ENCODE measurements at regions not wholly inside any gene's neighbourhood (a gene's known extent, or its start where the extent isn't known, plus 50 kb on each side); places are given as distances from the start of the nearest gene placed in this dataset.

DNA sequence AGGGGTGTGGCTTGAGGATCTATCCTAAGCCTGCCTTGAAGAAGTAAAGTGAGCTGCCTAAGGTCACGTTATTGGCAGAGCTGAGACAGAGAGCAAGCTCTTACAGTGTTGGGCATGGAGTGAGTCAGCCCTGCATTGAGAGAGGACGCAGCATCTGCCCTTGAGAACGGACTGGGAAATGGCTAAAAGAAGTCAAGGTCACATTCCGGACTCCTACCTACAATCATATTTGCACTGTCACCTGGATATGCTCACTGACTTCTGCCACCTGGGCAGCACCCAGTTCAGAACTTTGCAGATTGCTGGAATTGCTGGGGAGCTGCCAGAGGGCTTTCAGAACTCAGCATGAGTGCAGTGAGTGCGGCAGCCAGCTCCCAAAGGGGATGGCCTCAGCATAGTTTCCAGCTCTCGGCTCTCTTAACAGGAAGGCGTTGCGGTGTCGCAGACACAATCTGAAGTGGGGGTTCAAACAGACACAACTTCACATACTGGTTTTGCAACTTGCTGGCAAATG lies 199.3 kb upstream of the SGK1 start:
- no peak overlapping the region for H2BK12ac ChIP-seq (ENCODE audit: low read length)
- DNase-seq (ENCODE audit: low spot score), result no peak
- H3K4me3 ChIP-seq (ENCODE audit: low read length in 2 of 2), result no peak overlapping the region
- no peak overlapping the region for H3K14ac ChIP-seq (ENCODE audit: low read length)
- H4K8ac ChIP-seq (ENCODE audit: low read depth, low read length), result no peak overlapping the region
- no peak overlapping the region for H3K4me2 ChIP-seq (ENCODE audit: insufficient read depth, low read length, poor library complexity, severe bottlenecking)
- H3K18ac ChIP-seq (ENCODE audit: low read length), result peak overlapping the region; percentile 27
- H2BK120ac ChIP-seq (ENCODE audit: low read depth, low read length), result no peak overlapping the region
- no peak overlapping the region for H2BK15ac ChIP-seq (ENCODE audit: low read length)
- H3K4ac ChIP-seq (ENCODE audit: low read length), result no peak overlapping the region
- no peak overlapping the region for H3K27ac ChIP-seq (replicated peaks; ENCODE audit: low read length)
- H2AFZ ChIP-seq (ENCODE audit: low read length), result peak overlapping the region; percentile 81
- no peak overlapping the region for H4K91ac ChIP-seq (ENCODE audit: low read depth, low read length, poor library complexity)
- peaks cover 3 to 10% of the 10 kb centered on the region in 2 donors for H3K4me1 ChIP-seq (ENCODE audit: control insufficient read depth in 2 of 2, insufficient read depth in 1 of 2, low read depth in 1 of 2, low read length in 2 of 2)
- H3K79me1 ChIP-seq (ENCODE audit: low read depth, low read length), result no peaks in the 10 kb centered on the region
- no CpG with 5 or more reads among the region's 9 CpGs for WGBS, 2 donors (ENCODE audit: extremely low coverage in 2 of 2, insufficient read length in 2 of 2, insufficient replicate concordance in 1 of 2)
- no peaks in the 10 kb centered on the region for H3K36me3 ChIP-seq (replicated peaks in 1 of 2; ENCODE audit: control insufficient read depth in 2 of 2, insufficient read depth in 2 of 2, low read length in 2 of 2)
- no peaks in the 10 kb centered on the region for H3K27me3 ChIP-seq (ENCODE audit: control insufficient read depth in 3 of 3, insufficient read depth in 3 of 3, low read depth in 1 of 3, low read length in 3 of 3)
- no peak overlapping the region for H2AK5ac ChIP-seq (ENCODE audit: low read depth, low read length)
- no peaks in the 10 kb centered on the region for H3K9me3 ChIP-seq (replicated peaks in 1 of 2; ENCODE audit: control insufficient read depth in 2 of 2, insufficient read depth in 1 of 2, low read depth in 1 of 2, low read length in 2 of 2)
- no peak overlapping the region for H2BK5ac ChIP-seq (ENCODE audit: low read length)
- peak overlapping the region; percentile 9 for H3K23ac ChIP-seq (ENCODE audit: low read depth, low read length, poor library complexity)
- H3K9ac ChIP-seq (ENCODE audit: low read depth, low read length, poor library complexity), result no peak overlapping the region

DNA sequence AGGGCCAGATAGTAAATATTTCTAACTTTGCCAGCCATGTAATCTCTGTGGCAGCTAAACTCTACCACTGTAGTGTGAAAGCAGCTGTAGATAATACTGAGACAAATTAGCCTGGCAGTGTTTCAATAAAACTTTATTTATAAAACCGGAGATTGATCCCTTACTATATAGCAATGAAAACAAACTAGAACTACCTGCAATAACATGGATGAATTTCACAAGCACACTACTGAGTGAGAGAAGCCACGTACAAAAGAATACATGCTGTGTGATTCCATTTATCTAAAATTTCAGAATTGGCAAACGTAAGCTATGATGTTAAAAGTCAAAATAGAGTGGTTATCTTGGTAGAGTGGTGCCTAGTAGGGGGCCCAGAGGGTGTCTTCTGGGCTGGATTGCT lies 198.7 kb upstream of the SGK1 start:
- Histone ChIP-seq H3K4ac (ENCODE audit: low read length) (no peak overlapping the region), H2BK5ac (ENCODE audit: low read length) (no peak overlapping the region), H4K91ac (ENCODE audit: low read depth, low read length, poor library complexity) (no peak overlapping the region), H2BK15ac (ENCODE audit: low read length) (no peak overlapping the region), H3K18ac (ENCODE audit: low read length) (no peak overlapping the region), H3K23ac (ENCODE audit: low read depth, low read length, poor library complexity) (no peak overlapping the region), H2BK120ac (ENCODE audit: low read depth, low read length) (no peak overlapping the region), H3K14ac (ENCODE audit: low read length) (no peak overlapping the region), H3K9ac (ENCODE audit: low read depth, low read length, poor library complexity) (no peak overlapping the region), H3K4me1 (ENCODE audit: control insufficient read depth in 2 of 2, insufficient read depth in 1 of 2, low read depth in 1 of 2, low read length in 2 of 2) (peaks cover 3 to 10% of the 10 kb centered on the region in 2 donors), H3K27me3 (ENCODE audit: control insufficient read depth in 3 of 3, insufficient read depth in 3 of 3, low read depth in 1 of 3, low read length in 3 of 3) (no peaks in the 10 kb centered on the region), H3K4me3 (ENCODE audit: low read length in 2 of 2) (no peak overlapping the region), H3K4me2 (ENCODE audit: insufficient read depth, low read length, poor library complexity, severe bottlenecking) (no peak overlapping the region), H2BK12ac (ENCODE audit: low read length) (no peak overlapping the region), H2AFZ (ENCODE audit: low read length) (no peak overlapping the region), H2AK5ac (ENCODE audit: low read depth, low read length) (no peak overlapping the region), H3K36me3 (replicated peaks in 1 of 2; ENCODE audit: control insufficient read depth in 2 of 2, insufficient read depth in 2 of 2, low read length in 2 of 2) (no peaks in the 10 kb centered on the region), H3K27ac (replicated peaks; ENCODE audit: low read length) (no peak overlapping the region), H4K8ac (ENCODE audit: low read depth, low read length) (no peak overlapping the region), H3K79me1 (ENCODE audit: low read depth, low read length) (no peaks in the 10 kb centered on the region), H3K9me3 (replicated peaks in 1 of 2; ENCODE audit: control insufficient read depth in 2 of 2, insufficient read depth in 1 of 2, low read depth in 1 of 2, low read length in 2 of 2) (no peaks in the 10 kb centered on the region)
- DNase-seq (ENCODE audit: low spot score), result no peak
- no CpG with 5 or more reads among the region's 3 CpGs for WGBS, 2 donors (ENCODE audit: extremely low coverage in 2 of 2, insufficient read length in 2 of 2, insufficient replicate concordance in 1 of 2)

DNA sequence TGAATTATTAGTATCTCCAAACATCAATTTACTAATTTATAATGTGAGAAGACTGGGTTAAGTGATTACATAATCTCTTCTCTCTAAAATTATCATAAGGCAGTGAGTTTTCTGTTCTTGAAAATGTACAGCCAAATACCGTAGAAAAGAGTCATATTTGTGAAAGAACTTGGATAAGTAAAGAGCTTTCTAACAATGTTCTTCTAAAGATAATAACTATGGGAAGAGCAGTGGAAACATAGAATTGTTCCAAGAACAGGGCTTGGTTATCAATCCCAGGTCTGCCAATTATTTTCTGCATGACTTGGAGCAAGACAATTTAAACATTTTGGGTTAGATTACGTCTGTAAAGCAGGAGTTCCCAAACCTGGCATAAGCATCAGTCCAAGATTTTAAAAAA lies 198.1 kb upstream of the SGK1 start:
- no peaks in the 10 kb centered on the region for H3K36me3 ChIP-seq (replicated peaks in 1 of 2; ENCODE audit: control insufficient read depth in 2 of 2, insufficient read depth in 2 of 2, low read length in 2 of 2)
- no peak overlapping the region for H3K27ac ChIP-seq (replicated peaks; ENCODE audit: low read length)
- no peaks in the 10 kb centered on the region for H3K9me3 ChIP-seq (replicated peaks in 1 of 2; ENCODE audit: control insufficient read depth in 2 of 2, insufficient read depth in 1 of 2, low read depth in 1 of 2, low read length in 2 of 2)
- H3K4ac ChIP-seq (ENCODE audit: low read length), result no peak overlapping the region
- H2AFZ ChIP-seq (ENCODE audit: low read length), result no peak overlapping the region
- no peak overlapping the region for H3K9ac ChIP-seq (ENCODE audit: low read depth, low read length, poor library complexity)
- no peak overlapping the region for H3K14ac ChIP-seq (ENCODE audit: low read length)
- no peak overlapping the region for H3K23ac ChIP-seq (ENCODE audit: low read depth, low read length, poor library complexity)
- H2BK15ac ChIP-seq (ENCODE audit: low read length), result no peak overlapping the region
- no peak overlapping the region for H4K8ac ChIP-seq (ENCODE audit: low read depth, low read length)
- H3K4me3 ChIP-seq (ENCODE audit: low read length in 2 of 2), result no peak overlapping the region
- H3K27me3 ChIP-seq (ENCODE audit: control insufficient read depth in 3 of 3, insufficient read depth in 3 of 3, low read depth in 1 of 3, low read length in 3 of 3), result no peaks in the 10 kb centered on the region
- no peak overlapping the region for H2AK5ac ChIP-seq (ENCODE audit: low read depth, low read length)
- no peak overlapping the region for H3K18ac ChIP-seq (ENCODE audit: low read length)
- DNase-seq (ENCODE audit: low spot score), result no peak
- no CpG with 5 or more reads among the region's 2 CpGs for WGBS, 2 donors (ENCODE audit: extremely low coverage in 2 of 2, insufficient read length in 2 of 2, insufficient replicate concordance in 1 of 2)
- H2BK120ac ChIP-seq (ENCODE audit: low read depth, low read length), result no peak overlapping the region
- no peak overlapping the region for H2BK5ac ChIP-seq (ENCODE audit: low read length)
- peaks cover 3 to 10% of the 10 kb centered on the region in 2 donors for H3K4me1 ChIP-seq (ENCODE audit: control insufficient read depth in 2 of 2, insufficient read depth in 1 of 2, low read depth in 1 of 2, low read length in 2 of 2)
- no peaks in the 10 kb centered on the region for H3K79me1 ChIP-seq (ENCODE audit: low read depth, low read length)
- no peak overlapping the region for H3K4me2 ChIP-seq (ENCODE audit: insufficient read depth, low read length, poor library complexity, severe bottlenecking)
- H2BK12ac ChIP-seq (ENCODE audit: low read length), result no peak overlapping the region
- no peak overlapping the region for H4K91ac ChIP-seq (ENCODE audit: low read depth, low read length, poor library complexity)

DNA sequence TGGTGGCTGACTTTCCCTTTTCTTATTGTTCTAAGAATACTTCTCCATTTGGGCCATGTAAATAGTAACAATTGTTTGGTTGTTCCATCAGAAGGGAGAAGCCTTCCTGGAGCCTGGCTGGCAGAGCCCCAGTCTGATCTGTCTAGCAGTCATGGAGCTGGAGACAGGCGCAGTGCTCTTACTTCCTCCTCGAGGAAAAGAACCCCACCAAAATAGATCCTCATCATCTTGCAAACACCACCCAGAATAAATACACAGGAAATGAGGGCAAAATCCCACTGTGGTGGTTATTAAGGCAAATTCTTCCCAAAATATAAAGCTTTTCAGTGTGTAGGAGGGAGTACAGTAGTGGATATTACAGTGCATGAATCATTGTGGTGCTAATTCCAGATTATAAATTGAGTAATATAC lies 195.1 kb upstream of the SGK1 start:
- no peak overlapping the region for H3K4ac ChIP-seq (ENCODE audit: low read length)
- no peak overlapping the region for H3K9ac ChIP-seq (ENCODE audit: low read depth, low read length, poor library complexity)
- H2BK120ac ChIP-seq (ENCODE audit: low read depth, low read length), result no peak overlapping the region
- no peak overlapping the region for H3K23ac ChIP-seq (ENCODE audit: low read depth, low read length, poor library complexity)
- H3K27ac ChIP-seq (replicated peaks; ENCODE audit: low read length), result no peak overlapping the region
- H3K27me3 ChIP-seq (ENCODE audit: control insufficient read depth in 3 of 3, insufficient read depth in 3 of 3, low read depth in 1 of 3, low read length in 3 of 3), result no peaks in the 10 kb centered on the region
- peaks cover 3 to 4% of the 10 kb centered on the region in 2 donors for H3K4me1 ChIP-seq (ENCODE audit: control insufficient read depth in 2 of 2, insufficient read depth in 1 of 2, low read depth in 1 of 2, low read length in 2 of 2)
- no peak overlapping the region for H3K14ac ChIP-seq (ENCODE audit: low read length)
- no peak overlapping the region for H3K18ac ChIP-seq (ENCODE audit: low read length)
- no peak overlapping the region for H2AK5ac ChIP-seq (ENCODE audit: low read depth, low read length)
- no peak for DNase-seq (ENCODE audit: low spot score)
- no peaks in the 10 kb centered on the region for H3K36me3 ChIP-seq (replicated peaks in 1 of 2; ENCODE audit: control insufficient read depth in 2 of 2, insufficient read depth in 2 of 2, low read length in 2 of 2)
- H2BK15ac ChIP-seq (ENCODE audit: low read length), result no peak overlapping the region
- no peaks in the 10 kb centered on the region for H3K9me3 ChIP-seq (replicated peaks in 1 of 2; ENCODE audit: control insufficient read depth in 2 of 2, insufficient read depth in 1 of 2, low read depth in 1 of 2, low read length in 2 of 2)
- H2AFZ ChIP-seq (ENCODE audit: low read length), result peak overlapping the region; percentile 56
- no peaks in the 10 kb centered on the region for H3K79me1 ChIP-seq (ENCODE audit: low read depth, low read length)
- H2BK12ac ChIP-seq (ENCODE audit: low read length), result no peak overlapping the region
- no CpG with 5 or more reads among the region's 2 CpGs for WGBS, 2 donors (ENCODE audit: extremely low coverage in 2 of 2, insufficient read length in 2 of 2, insufficient replicate concordance in 1 of 2)
- no peak overlapping the region for H3K4me2 ChIP-seq (ENCODE audit: insufficient read depth, low read length, poor library complexity, severe bottlenecking)
- H4K91ac ChIP-seq (ENCODE audit: low read depth, low read length, poor library complexity), result no peak overlapping the region
- H3K4me3 ChIP-seq (ENCODE audit: low read length in 2 of 2), result no peak overlapping the region
- H2BK5ac ChIP-seq (ENCODE audit: low read length), result no peak overlapping the region
- H4K8ac ChIP-seq (ENCODE audit: low read depth, low read length), result no peak overlapping the region

Data from neuronal stem cell (in vitro differentiated cells).